HepG2 (cell line): ENCODE measurements at regions not wholly inside any gene's neighbourhood (a gene's known extent, or its start where the extent isn't known, plus 50 kb on each side); places are given as distances from the start of the nearest gene placed in this dataset.

Experiments
- ATAC-seq: fragments of 200-7000 bp; cut with Tn5 transposase; 3 replicates; pipeline ENCODE4 v1.9.1; 2020; ENCODE audit warnings: mild to moderate bottlenecking, moderate library complexity
- BruUV-seq: library from RNA; stranded (reverse); fragments of 400-500 nt; replicated peaks from 2 replicates; lab custom pipeline; 2021; lab: Mats Ljungman, UMichigan
- CTCF ChIA-PET: fragments of 300-600 bp; formaldehyde crosslinking; extraction: SDS; loops from one replicate; lab custom pipeline; 2021; ENCODE audit warnings: low total read pairs, inconsistent platforms, low intra/inter-chr PET ratio; lab: Yijun Ruan, JAX
- POLR2A ChIA-PET: fragments of 350-600 bp; sonication (Branson Sonifier 250); formaldehyde crosslinking; loops from one replicate; lab custom pipeline; 2020; ENCODE audit warnings: antibody characterized with exemption, inconsistent platforms; lab: Yijun Ruan, JAX
- DNase-seq: peaks from one replicate; pipeline ENCODE4 v3.0.0-alpha.2; 2015; ENCODE audit warnings: low spot score
- FAIRE-seq: peaks from 3 replicates; lab custom pipeline; 2011; peaks lifted over from hg19 to GRCh38; lab: Jason Lieb, UNC
- H2AFZ ChIP-seq: one replicate; pipeline ENCODE4 v1.6.1; 2011; ENCODE audit warnings: low read length, inconsistent platforms
- H3K27ac ChIP-seq: fragments of 300-600 bp; 3 replicates; pipeline ENCODE4 v1.8.0; 2011; ENCODE audit warnings: mixed run types, mild to moderate bottlenecking, mixed read lengths, low read length, inconsistent platforms; ENCODE audit not compliant: insufficient read depth; ENCODE audit errors: extremely low read length
- H3K27me3 ChIP-seq, 2 experiments: fragments of 200-600 bp in 1 of 2; 2 replicates in 1 of 2; 3 replicates in 1 of 2; pipeline versions ENCODE4 v1.6.0 to v1.8.0; 2011; ENCODE audit warnings: low read length in 2 of 2, mild to moderate bottlenecking in 2 of 2, moderate library complexity in 2 of 2, inconsistent platforms in 1 of 2; ENCODE audit not compliant: insufficient read depth in 2 of 2, control insufficient read depth in 1 of 2
- H3K36me3 ChIP-seq, 2 experiments: fragments of 200-600 bp in 1 of 2; replicated peaks in 1 of 2; 2 replicates in 1 of 2; 3 replicates in 1 of 2; pipeline versions ENCODE4 v1.5.1 to v1.8.0; 2011; ENCODE audit warnings: low read length in 2 of 2, inconsistent platforms in 1 of 2; ENCODE audit not compliant: insufficient read depth in 2 of 2, control insufficient read depth in 1 of 2
- H3K4me1 ChIP-seq: 2 replicates; pipeline ENCODE4 v1.5.1; 2012; ENCODE audit warnings: low read length, inconsistent platforms; ENCODE audit not compliant: insufficient read depth
- H3K4me2 ChIP-seq: 2 replicates; pipeline ENCODE4 v1.6.0; 2011; ENCODE audit warnings: low read depth, low read length, inconsistent platforms
- H3K4me3 ChIP-seq, 3 experiments: fragments of 200-600 bp in 1 of 3; sonication (generic), shearing (Covaris generic) in 1 of 3; replicated peaks in 1 of 3; 2 replicates each; pipeline ENCODE4 v1.5.1; 2011 to 2016; ENCODE audit warnings: low read length in 3 of 3, inconsistent platforms in 2 of 3, low read depth in 2 of 3, mild to moderate bottlenecking in 2 of 3, control low read depth in 1 of 3, mixed read lengths in 1 of 3; ENCODE audit not compliant: insufficient read depth in 1 of 3
- H3K79me2 ChIP-seq: one replicate; pipeline ENCODE4 v1.6.1; 2011; ENCODE audit warnings: low read length, inconsistent platforms; ENCODE audit not compliant: insufficient read depth
- H3K9ac ChIP-seq: 2 replicates; pipeline ENCODE4 v1.6.0; 2011; ENCODE audit warnings: mild to moderate bottlenecking, low read depth, low read length, inconsistent platforms; ENCODE audit not compliant: insufficient read depth
- H3K9me3 ChIP-seq: 2 replicates; pipeline ENCODE4 v1.5.1; 2012; ENCODE audit warnings: mild to moderate bottlenecking, low read length
- H4K20me1 ChIP-seq: 2 replicates; pipeline ENCODE4 v1.6.0; 2011; ENCODE audit warnings: inconsistent platforms, mild to moderate bottlenecking, low read length, moderate library complexity; ENCODE audit not compliant: insufficient read depth
- CREB3 ChIP-seq: sonication (generic); formaldehyde crosslinking; IDR thresholded peaks from 2 replicates; pipeline ENCODE4 v1.5.0; 2020; ENCODE audit warnings: missing genetic modification reagents
- PRDM10 ChIP-seq: sonication (generic); formaldehyde crosslinking; IDR thresholded peaks from 2 replicates; pipeline ENCODE4 v1.4.0; 2020; ENCODE audit warnings: low read depth, missing genetic modification reagents
- TAF15 ChIP-seq: fragments of 200-400 bp; formaldehyde crosslinking; IDR thresholded peaks from one replicate; pipeline ENCODE4 v1.6.1; 2018; ENCODE audit warnings: mild to moderate bottlenecking, low read depth, low read length; ENCODE audit not compliant: poor library complexity, severe bottlenecking
- TOE1 ChIP-seq: sonication (generic); formaldehyde crosslinking; IDR thresholded peaks from 2 replicates; pipeline ENCODE4 v1.4.0; 2020; ENCODE audit warnings: mild to moderate bottlenecking, missing genetic modification reagents
- ZNF12 ChIP-seq: sonication (generic); formaldehyde crosslinking; IDR thresholded peaks from 2 replicates; pipeline ENCODE4 v1.5.0; 2020; ENCODE audit warnings: missing genetic modification reagents
- WGBS: methylation state at CpG from one replicate; pipeline ENCODE4 v1.1.6; 2017; ENCODE audit warnings: low lambda C conversion rate; 5-methylcytosine and 5-hydroxymethylcytosine counted together
- in situ Hi-C: cut with HindIII; loops from 2 replicates; pipeline ENCODE4 v1.10.0; 2017; ENCODE audit warnings: low pct_unique_long_range_greater_than_20kb; ENCODE audit not compliant: extremely low pct_ligation_motif_present
- intact Hi-C: fragments of 100-400 bp; cut with micrococcal nuclease; formaldehyde crosslinking; loops from one replicate; pipeline ENCODE4 v1.10.0; 2022; ENCODE audit not compliant: unreplicated experiment

- TF ChIP-seq PRDM10 (CRISPR knock-in tag) (no peak), TOE1 (no peak), TAF15 (no peak)
These were observed 358.1 kb downstream of the ZFHX3 start (continued) for GRCh38 chr16:72689851-72690250.

- CTCF ChIA-PET: no interaction called here
- in situ Hi-C loops: no loop called here
- DNase-seq: no peak
- no TSS peak for BruUV-seq
- FAIRE-seq: no peak
- no peaks in the 10 kb centered on the region for H3K36me3 ChIP-seq
- no peak overlapping the region for H3K9ac ChIP-seq
- POLR2A ChIA-PET: no interaction called here
- no peak overlapping the region for H2AFZ ChIP-seq
- H4K20me1 ChIP-seq: no peaks in the 10 kb centered on the region
- H3K27ac ChIP-seq: no peak overlapping the region
- TF ChIP-seq CREB3 (CRISPR knock-in tag) (no peak), ZNF12 (CRISPR knock-in tag) (peak; percentile 92)
- no peaks in the 10 kb centered on the region for H3K79me2 ChIP-seq
- H3K27me3 ChIP-seq: no peaks in the 10 kb centered on the region
- H3K4me3 ChIP-seq: no peak overlapping the region
- peaks cover 14% of the 10 kb centered on the region for H3K4me1 ChIP-seq
- no peaks in the 10 kb centered on the region for H3K9me3 ChIP-seq
- ATAC-seq: no peak
- H3K4me2 ChIP-seq: no peak overlapping the region
- 92% methylated on average over 2 of the region's 2 CpGs for WGBS
- intact Hi-C loops: no loop called here
These were observed 367.2 kb downstream of the ZFHX3 start for GRCh38 chr16:72680732-72681131.
